NCI-H1092 treated with DMSO at 0.1 percent for 48 hours (cell line): ENCODE measurements at regions not wholly inside any gene's neighbourhood (a gene's known extent, or its start where the extent isn't known, plus 50 kb on each side); places are given as distances from the start of the nearest gene placed in this dataset.

Experiments
- DNase-seq: peaks from one replicate; lab custom pipeline; 2025; lab: John Stamatoyannopoulos, UW

GRCh38 chr9:79799691-79800335 lies 228.0 kb downstream of the TLE4 start:
- peak; percentile 72 for DNase-seq

GRCh38 chr9:79798450-79798849 lies 226.7 kb downstream of the TLE4 start:
- DNase-seq, result no peak

DNA sequence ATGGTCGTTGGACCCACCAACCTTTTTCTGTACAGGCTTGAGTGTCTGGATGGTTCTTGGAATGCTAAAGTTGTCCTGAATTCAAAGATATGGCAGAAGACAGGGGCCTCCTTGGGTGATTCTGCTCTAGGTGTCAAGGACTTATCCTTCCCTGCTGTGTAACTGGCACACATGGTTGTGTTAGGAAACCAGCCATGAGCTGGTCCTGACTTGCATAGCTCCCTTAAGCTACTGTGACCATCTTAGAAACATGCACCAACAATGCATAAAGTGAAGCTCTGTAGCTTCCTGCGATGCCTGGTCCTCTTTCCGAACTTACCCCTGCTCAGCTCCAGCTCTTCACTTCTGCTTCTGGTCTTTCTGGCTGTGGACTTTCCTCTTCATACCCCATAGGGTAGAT lies 224.6 kb downstream of the TLE4 start:
- DNase-seq, result no peak

DNA sequence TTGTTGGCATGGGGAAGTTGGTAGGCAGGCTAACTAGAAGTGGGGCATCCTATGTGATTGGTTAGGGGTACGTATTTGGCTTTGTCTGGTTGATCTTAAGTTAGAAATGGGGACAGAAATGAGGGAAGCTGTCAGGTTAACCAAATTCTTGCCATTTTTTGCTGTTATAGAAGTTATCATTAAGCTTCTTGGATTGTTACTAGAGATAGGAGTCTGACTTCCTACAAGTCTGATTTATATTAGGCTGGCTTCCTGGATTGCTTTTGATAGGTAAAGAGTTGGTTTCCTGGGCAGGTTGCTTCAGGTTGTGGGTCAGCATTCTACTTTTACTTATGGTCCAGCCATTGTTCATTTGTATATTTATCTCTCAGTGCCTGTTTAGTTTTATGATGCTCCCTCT lies 216.9 kb downstream of the TLE4 start:
- no peak for DNase-seq

GRCh38 chr9:79781263-79781662 lies 209.5 kb downstream of the TLE4 start:
- no peak for DNase-seq

DNA sequence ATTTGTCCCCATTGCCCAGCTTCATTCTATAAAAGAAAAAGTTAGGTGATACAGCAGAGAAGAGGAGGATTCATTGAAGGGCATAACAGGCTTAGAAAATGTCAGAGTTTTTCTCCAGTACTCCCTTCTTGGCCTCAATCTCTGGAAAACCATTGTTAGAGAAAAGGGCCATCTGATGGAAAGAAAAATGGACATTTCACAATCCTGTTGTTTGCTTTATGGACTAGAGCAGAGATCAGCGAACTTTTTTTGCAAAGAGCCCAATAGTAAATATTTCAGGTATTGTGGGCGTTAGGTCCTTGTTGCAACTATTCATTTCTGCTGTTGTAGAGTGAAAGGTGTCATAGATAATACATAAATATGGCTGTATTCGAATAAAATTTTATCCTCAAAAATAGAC lies 208.8 kb downstream of the TLE4 start:
- DNase-seq, result no peak

- DNase-seq, result no peak
These were observed 208.1 kb downstream of the TLE4 start for GRCh38 chr9:79779901-79780300.

DNA sequence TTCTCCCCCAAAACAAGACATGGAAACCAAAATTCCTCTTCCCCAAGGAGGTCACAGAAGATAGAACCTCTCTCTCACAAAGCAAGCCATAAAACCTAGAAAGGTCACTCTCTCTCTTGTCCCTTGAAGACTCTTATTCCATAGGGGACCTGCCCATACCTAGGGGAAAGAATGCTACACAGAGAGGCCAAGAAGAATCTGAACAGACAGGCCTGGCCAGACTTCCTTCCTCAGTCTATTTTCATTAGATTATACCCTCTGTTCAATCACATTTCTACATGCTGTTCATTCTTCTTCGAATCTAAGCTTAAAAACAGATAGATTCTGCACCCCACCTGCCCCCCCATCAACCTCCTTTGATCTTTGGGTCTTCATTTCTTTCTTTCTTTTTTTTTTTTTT lies 206.8 kb downstream of the TLE4 start:
- no peak for DNase-seq

DNA sequence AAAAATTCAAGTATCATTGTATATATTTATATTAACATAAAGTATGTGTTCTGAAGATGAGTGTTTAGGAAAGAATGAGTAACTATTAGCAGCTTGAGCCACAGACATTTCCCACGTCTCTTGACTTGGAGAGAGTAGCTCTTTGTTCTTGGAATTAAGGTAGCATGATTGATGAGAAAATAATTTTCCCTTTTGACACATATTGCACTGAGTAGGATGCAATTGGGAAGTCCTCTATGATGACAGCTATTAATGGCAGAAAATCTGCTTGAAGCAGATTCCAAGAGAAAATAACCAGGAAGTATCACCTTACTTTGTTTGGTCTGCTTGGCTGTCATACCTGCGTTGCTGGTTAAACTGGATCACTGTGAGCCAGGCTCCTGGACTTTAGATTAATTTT lies 204.8 kb downstream of the TLE4 start:
- no peak for DNase-seq
